ENCODE measurements at regions not wholly inside any gene's neighbourhood (a gene's known extent, or its start where the extent isn't known, plus 50 kb on each side); places are given as distances from the start of the nearest gene placed in this dataset.

DNA sequence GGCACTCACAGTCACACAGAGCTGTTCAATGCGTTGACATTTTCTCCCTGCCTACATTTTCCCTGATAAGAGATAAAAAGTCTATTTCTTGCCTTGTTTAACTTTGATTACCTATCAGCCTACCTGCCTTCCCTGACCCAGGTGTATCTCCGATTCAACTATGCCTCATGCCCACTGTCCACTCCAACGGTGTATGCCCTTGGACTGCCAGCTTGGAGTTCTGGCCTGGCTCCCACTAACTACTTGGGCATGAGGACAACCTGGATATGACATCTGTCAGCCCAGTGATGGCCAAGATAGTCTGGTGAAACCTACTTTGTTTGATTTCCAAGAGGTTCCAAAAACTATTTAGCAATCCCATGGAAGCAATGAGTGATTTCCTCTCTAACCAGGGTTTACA is 93.0 kb upstream of the PELI2 start:
- H2BK120ac ChIP-seq (ENCODE audit: insufficient read depth, low read length, poor library complexity) = no peak overlapping the region
- H3K14ac ChIP-seq (ENCODE audit: low read length) = no peak overlapping the region
- H3K23ac ChIP-seq (ENCODE audit: low read length) = no peak overlapping the region
- H3K4ac ChIP-seq (ENCODE audit: low read depth, low read length) = no peak overlapping the region
- H3K4me2 ChIP-seq (ENCODE audit: low read length) = no peak overlapping the region
- H2BK5ac ChIP-seq (ENCODE audit: low read depth, low read length, poor library complexity) = no peak overlapping the region
- H3K18ac ChIP-seq (ENCODE audit: low read length) = no peak overlapping the region
- H3K79me2 ChIP-seq (ENCODE audit: control insufficient read depth, insufficient read depth, low read length, poor library complexity) = no peaks in the 10 kb centered on the region
- no peak overlapping the region for H3K4me3 ChIP-seq (ENCODE audit: low read depth, low read length)
- H3K79me1 ChIP-seq (ENCODE audit: low read length) = no peaks in the 10 kb centered on the region
- no peak overlapping the region for H2BK12ac ChIP-seq (ENCODE audit: low read length)
- no peak overlapping the region for H3K9ac ChIP-seq (ENCODE audit: low read length)
- no peak for DNase-seq
- no peak overlapping the region for H4K91ac ChIP-seq (ENCODE audit: low read depth, low read length)
- no peak overlapping the region for H2AFZ ChIP-seq (ENCODE audit: insufficient read depth, low read length, poor library complexity)
- no peaks in the 10 kb centered on the region for H3K36me3 ChIP-seq (ENCODE audit: control insufficient read depth in 1 of 2, insufficient read depth in 2 of 2, low read length in 2 of 2)
- WGBS (ENCODE audit: extremely low coverage, insufficient coverage, insufficient read length) = no CpG with 5 or more reads among the region's 3 CpGs
- H3K9me3 ChIP-seq (ENCODE audit: insufficient read depth, low read depth, low read length) = peaks cover under 1% of the 10 kb centered on the region
- no peak overlapping the region for H4K12ac ChIP-seq (ENCODE audit: low read depth, low read length)
- no peak overlapping the region for H3K27ac ChIP-seq (ENCODE audit: low read depth, low read length)
- no peak overlapping the region for H2AK5ac ChIP-seq (ENCODE audit: low read length)
- no peaks in the 10 kb centered on the region for H3K4me1 ChIP-seq (ENCODE audit: control insufficient read depth in 1 of 2, insufficient read depth in 2 of 2, low read length in 2 of 2)
- H3K27me3 ChIP-seq (ENCODE audit: insufficient read depth, low read length) = no peaks in the 10 kb centered on the region
- no peak overlapping the region for H4K8ac ChIP-seq (ENCODE audit: low read depth, low read length)

DNA sequence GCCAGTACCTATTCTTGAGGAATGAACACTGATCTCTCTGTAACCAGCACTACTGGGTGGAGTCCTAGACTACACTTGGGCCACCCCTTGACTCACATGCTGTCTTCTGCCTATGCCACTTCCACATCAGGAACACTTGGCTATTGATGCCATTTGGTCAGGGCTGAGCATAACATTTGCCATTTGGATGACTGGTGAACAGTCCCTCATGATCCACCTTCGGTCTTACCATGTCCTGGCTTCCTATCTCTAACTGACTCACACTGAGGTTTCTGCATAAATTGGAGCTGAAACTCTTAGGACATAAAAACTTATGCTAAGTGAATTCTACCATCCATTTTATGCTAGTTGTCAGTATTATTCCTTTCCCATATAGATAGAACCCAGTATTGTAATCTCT is 91.7 kb upstream of the PELI2 start:
- no peak for DNase-seq
- no peak overlapping the region for H3K4ac ChIP-seq (ENCODE audit: low read depth, low read length)
- no peak overlapping the region for H2AK5ac ChIP-seq (ENCODE audit: low read length)
- no peak overlapping the region for H3K18ac ChIP-seq (ENCODE audit: low read length)
- no peak overlapping the region for H4K8ac ChIP-seq (ENCODE audit: low read depth, low read length)
- no peak overlapping the region for H3K9ac ChIP-seq (ENCODE audit: low read length)
- H3K27ac ChIP-seq (ENCODE audit: low read depth, low read length) = no peak overlapping the region
- WGBS (ENCODE audit: extremely low coverage, insufficient coverage, insufficient read length) = no CpG with 5 or more reads among the region's 1 CpG
- no peak overlapping the region for H4K12ac ChIP-seq (ENCODE audit: low read depth, low read length)
- no peak overlapping the region for H2BK120ac ChIP-seq (ENCODE audit: insufficient read depth, low read length, poor library complexity)
- H3K23ac ChIP-seq (ENCODE audit: low read length) = no peak overlapping the region
- H3K9me3 ChIP-seq (ENCODE audit: insufficient read depth, low read depth, low read length) = no peaks in the 10 kb centered on the region
- H2BK12ac ChIP-seq (ENCODE audit: low read length) = no peak overlapping the region
- no peaks in the 10 kb centered on the region for H3K79me2 ChIP-seq (ENCODE audit: control insufficient read depth, insufficient read depth, low read length, poor library complexity)
- H3K4me1 ChIP-seq (ENCODE audit: control insufficient read depth in 1 of 2, insufficient read depth in 2 of 2, low read length in 2 of 2) = no peaks in the 10 kb centered on the region
- no peak overlapping the region for H4K91ac ChIP-seq (ENCODE audit: low read depth, low read length)
- H3K4me2 ChIP-seq (ENCODE audit: low read length) = no peak overlapping the region
- H3K4me3 ChIP-seq (ENCODE audit: low read depth, low read length) = no peak overlapping the region
- H3K14ac ChIP-seq (ENCODE audit: low read length) = no peak overlapping the region
- no peak overlapping the region for H2BK5ac ChIP-seq (ENCODE audit: low read depth, low read length, poor library complexity)
- H3K27me3 ChIP-seq (ENCODE audit: insufficient read depth, low read length) = no peaks in the 10 kb centered on the region
- no peaks in the 10 kb centered on the region for H3K79me1 ChIP-seq (ENCODE audit: low read length)
- H3K36me3 ChIP-seq (ENCODE audit: control insufficient read depth in 1 of 2, insufficient read depth in 2 of 2, low read length in 2 of 2) = no peaks in the 10 kb centered on the region
- H2AFZ ChIP-seq (ENCODE audit: insufficient read depth, low read length, poor library complexity) = no peak overlapping the region

DNA sequence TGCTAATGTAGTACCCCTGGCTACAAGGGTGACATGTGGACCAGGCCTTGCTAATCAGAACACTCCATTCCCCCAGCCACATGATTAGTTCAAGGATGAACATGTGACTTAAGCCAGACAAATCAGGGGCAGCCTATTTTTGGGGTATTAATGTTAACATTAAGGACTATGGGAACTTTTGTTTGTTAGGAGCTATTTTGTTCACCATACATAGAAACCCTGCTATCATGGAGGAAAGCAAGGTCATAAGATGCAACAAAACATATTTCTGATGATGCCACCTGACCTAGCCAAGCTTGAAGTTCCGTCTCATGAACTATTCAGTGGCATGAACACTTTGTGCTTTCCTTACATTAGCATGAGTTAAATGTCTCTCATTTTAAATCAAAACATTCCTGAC is 90.8 kb upstream of the PELI2 start:
- no peak overlapping the region for H2BK5ac ChIP-seq (ENCODE audit: low read depth, low read length, poor library complexity)
- no peak overlapping the region for H3K23ac ChIP-seq (ENCODE audit: low read length)
- no peaks in the 10 kb centered on the region for H3K79me2 ChIP-seq (ENCODE audit: control insufficient read depth, insufficient read depth, low read length, poor library complexity)
- H2AFZ ChIP-seq (ENCODE audit: insufficient read depth, low read length, poor library complexity) = no peak overlapping the region
- H3K18ac ChIP-seq (ENCODE audit: low read length) = no peak overlapping the region
- no peak overlapping the region for H4K8ac ChIP-seq (ENCODE audit: low read depth, low read length)
- H3K4ac ChIP-seq (ENCODE audit: low read depth, low read length) = no peak overlapping the region
- no peak overlapping the region for H3K14ac ChIP-seq (ENCODE audit: low read length)
- no peaks in the 10 kb centered on the region for H3K27me3 ChIP-seq (ENCODE audit: insufficient read depth, low read length)
- no peak overlapping the region for H3K4me3 ChIP-seq (ENCODE audit: low read depth, low read length)
- H2BK12ac ChIP-seq (ENCODE audit: low read length) = no peak overlapping the region
- no peak overlapping the region for H3K27ac ChIP-seq (ENCODE audit: low read depth, low read length)
- no peak overlapping the region for H4K12ac ChIP-seq (ENCODE audit: low read depth, low read length)
- no peak overlapping the region for H3K4me2 ChIP-seq (ENCODE audit: low read length)
- WGBS (ENCODE audit: extremely low coverage, insufficient coverage, insufficient read length) = no CpG with 5 or more reads among the region's 1 CpG
- no peaks in the 10 kb centered on the region for H3K4me1 ChIP-seq (ENCODE audit: control insufficient read depth in 1 of 2, insufficient read depth in 2 of 2, low read length in 2 of 2)
- no peaks in the 10 kb centered on the region for H3K79me1 ChIP-seq (ENCODE audit: low read length)
- H2AK5ac ChIP-seq (ENCODE audit: low read length) = no peak overlapping the region
- no peak overlapping the region for H2BK120ac ChIP-seq (ENCODE audit: insufficient read depth, low read length, poor library complexity)
- no peak overlapping the region for H4K91ac ChIP-seq (ENCODE audit: low read depth, low read length)
- no peaks in the 10 kb centered on the region for H3K9me3 ChIP-seq (ENCODE audit: insufficient read depth, low read depth, low read length)
- H3K9ac ChIP-seq (ENCODE audit: low read length) = no peak overlapping the region
- no peak for DNase-seq
- no peaks in the 10 kb centered on the region for H3K36me3 ChIP-seq (ENCODE audit: control insufficient read depth in 1 of 2, insufficient read depth in 2 of 2, low read length in 2 of 2)

DNA sequence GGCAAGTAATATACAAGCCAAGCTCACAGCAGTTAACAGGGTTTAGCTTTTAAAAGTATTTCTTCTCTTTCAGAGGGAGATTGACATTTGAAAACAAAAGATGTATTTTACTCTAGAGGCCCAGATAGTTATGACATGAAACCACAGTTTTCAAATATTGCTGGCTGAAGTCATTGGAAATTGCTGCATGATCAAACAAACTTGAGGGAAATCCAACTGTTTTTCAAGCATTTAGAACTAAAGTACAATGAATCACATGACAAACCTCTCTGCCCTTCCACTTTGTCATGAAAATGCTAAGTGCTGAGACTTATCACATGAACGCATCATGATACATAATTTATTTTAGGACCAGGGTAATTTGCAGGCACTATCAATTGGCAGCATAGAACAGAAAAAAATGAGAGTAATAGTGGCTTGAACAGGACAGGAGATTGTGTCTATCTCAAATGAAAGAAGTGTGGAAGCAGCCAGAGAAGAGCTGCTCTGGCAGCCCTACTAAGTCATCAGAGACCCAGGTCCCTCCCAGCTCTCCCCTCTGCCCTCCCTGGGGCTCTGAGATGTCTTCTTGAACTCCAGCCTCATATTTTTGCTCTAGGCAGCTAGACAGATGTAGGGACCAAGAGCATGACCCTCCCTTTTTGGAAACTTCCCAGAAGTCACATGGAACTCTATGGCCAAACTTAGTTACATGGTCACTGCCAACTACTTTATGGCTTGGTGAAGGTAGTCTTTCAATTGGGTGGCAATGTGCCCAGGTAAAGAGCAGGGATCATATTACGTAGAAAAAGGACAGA is 90.1 kb upstream of the PELI2 start:
- H3K9ac ChIP-seq (ENCODE audit: low read length) = no peak overlapping the region
- H3K4me3 ChIP-seq (ENCODE audit: low read depth, low read length) = no peak overlapping the region
- H3K4ac ChIP-seq (ENCODE audit: low read depth, low read length) = no peak overlapping the region

More for the DNA sequence above, 90.1 kb upstream of the PELI2 start:
- Histone ChIP-seq H2AFZ (ENCODE audit: insufficient read depth, low read length, poor library complexity) (no peak overlapping the region), H4K8ac (ENCODE audit: low read depth, low read length) (no peak overlapping the region), H3K4me1 (ENCODE audit: control insufficient read depth in 1 of 2, insufficient read depth in 2 of 2, low read length in 2 of 2) (no peaks in the 10 kb centered on the region), H2BK120ac (ENCODE audit: insufficient read depth, low read length, poor library complexity) (no peak overlapping the region), H2BK5ac (ENCODE audit: low read depth, low read length, poor library complexity) (no peak overlapping the region), H2BK12ac (ENCODE audit: low read length) (no peak overlapping the region), H3K27ac (ENCODE audit: low read depth, low read length) (no peak overlapping the region), H2AK5ac (ENCODE audit: low read length) (no peak overlapping the region), H3K27me3 (ENCODE audit: insufficient read depth, low read length) (no peaks in the 10 kb centered on the region), H3K9me3 (ENCODE audit: insufficient read depth, low read depth, low read length) (no peaks in the 10 kb centered on the region), H3K36me3 (ENCODE audit: control insufficient read depth in 1 of 2, insufficient read depth in 2 of 2, low read length in 2 of 2) (no peaks in the 10 kb centered on the region), H3K18ac (ENCODE audit: low read length) (no peak overlapping the region), H3K14ac (ENCODE audit: low read length) (no peak overlapping the region), H3K79me1 (ENCODE audit: low read length) (no peaks in the 10 kb centered on the region), H3K23ac (ENCODE audit: low read length) (no peak overlapping the region), H4K12ac (ENCODE audit: low read depth, low read length) (no peak overlapping the region), H3K79me2 (ENCODE audit: control insufficient read depth, insufficient read depth, low read length, poor library complexity) (no peaks in the 10 kb centered on the region), H3K4me2 (ENCODE audit: low read length) (no peak overlapping the region), H4K91ac (ENCODE audit: low read depth, low read length) (no peak overlapping the region)
- WGBS (ENCODE audit: extremely low coverage, insufficient coverage, insufficient read length) = no CpG with 5 or more reads among the region's 2 CpGs
- DNase-seq = no peak

Measured in trophoblast cell (in vitro differentiated cells and primary cell).